Subcutaneous abdominal adipose tissue (tissue), 5 donors: ENCODE measurements at regions not wholly inside any gene's neighbourhood (a gene's known extent, or its start where the extent isn't known, plus 50 kb on each side); places are given as distances from the start of the nearest gene placed in this dataset.

ENCODE experiments used
- H3K27ac ChIP-seq: one replicate; pipeline ENCODE4 v1.7.0; 2013; ENCODE audit warnings: low read depth, mild to moderate bottlenecking, inconsistent platforms, low read length, moderate library complexity
- H3K27me3 ChIP-seq, 5 donors: one replicate each; pipeline ENCODE4 v1.7.0; 2013; ENCODE audit warnings: low read length in 5 of 5, inconsistent platforms in 1 of 5; ENCODE audit not compliant: control insufficient read depth in 5 of 5, insufficient read depth in 4 of 5
- H3K36me3 ChIP-seq, 5 donors: one replicate each; pipeline ENCODE4 v1.7.0; 2013; ENCODE audit warnings: low read length in 5 of 5; ENCODE audit not compliant: control insufficient read depth in 5 of 5, insufficient read depth in 5 of 5
- H3K4me1 ChIP-seq, 5 donors: one replicate each; pipeline ENCODE4 v1.7.0; 2013; ENCODE audit warnings: low read length in 5 of 5, mild to moderate bottlenecking in 3 of 5, moderate library complexity in 1 of 5; ENCODE audit not compliant: control insufficient read depth in 5 of 5, insufficient read depth in 5 of 5
- H3K4me3 ChIP-seq, 5 donors: one replicate each; pipeline ENCODE4 v1.7.0; 2013; ENCODE audit warnings: low read length in 5 of 5, low read depth in 1 of 5
- H3K9ac ChIP-seq, 5 donors: one replicate each; pipeline ENCODE4 v1.7.0; 2013; ENCODE audit warnings: low read length in 5 of 5, mild to moderate bottlenecking in 4 of 5, moderate library complexity in 3 of 5
- H3K9me3 ChIP-seq, 5 donors: one replicate each; pipeline ENCODE4 v1.7.0; 2013; ENCODE audit warnings: low read length in 5 of 5; ENCODE audit not compliant: control insufficient read depth in 5 of 5
- donor health status: healthy.
- donor health status: healthy.
- donor health status: healthy.
- donor health status: healthy.
- donor health status: healthy.

GRCh38 chr19:23460656-23461055 is 65.4 kb upstream of the ZNF91 start:
- no peaks in the 10 kb centered on the region for H3K36me3 ChIP-seq
- H3K27me3 ChIP-seq = no peaks in the 10 kb centered on the region
- no peaks in the 10 kb centered on the region for H3K4me1 ChIP-seq
- H3K9me3 ChIP-seq = peaks cover 0 to 42% (median 20%) of the 10 kb centered on the region in 5 donors
- H3K27ac ChIP-seq = no peak overlapping the region
- H3K4me3 ChIP-seq = no peak overlapping the region
- no peak overlapping the region for H3K9ac ChIP-seq
